Activated CD8-positive, alpha-beta memory T cell treated with anti-CD3 and anti-CD28 coated beads for 4 hours (primary cell): ENCODE measurements at regions not wholly inside any gene's neighbourhood (a gene's known extent, or its start where the extent isn't known, plus 50 kb on each side); places are given as distances from the start of the nearest gene placed in this dataset.
"Not testable (repeated sequence)": the region's sequence is repeated elsewhere in the genome, so short reads cannot be mapped to it uniquely, and the experiment has no call there.

ENCODE experiments used
- DNase-seq, 2 donors: peaks; one replicate each; pipeline ENCODE4 v3.0.0-alpha.2; 2020; ENCODE audit warnings: low read depth in 2 of 2

DNA sequence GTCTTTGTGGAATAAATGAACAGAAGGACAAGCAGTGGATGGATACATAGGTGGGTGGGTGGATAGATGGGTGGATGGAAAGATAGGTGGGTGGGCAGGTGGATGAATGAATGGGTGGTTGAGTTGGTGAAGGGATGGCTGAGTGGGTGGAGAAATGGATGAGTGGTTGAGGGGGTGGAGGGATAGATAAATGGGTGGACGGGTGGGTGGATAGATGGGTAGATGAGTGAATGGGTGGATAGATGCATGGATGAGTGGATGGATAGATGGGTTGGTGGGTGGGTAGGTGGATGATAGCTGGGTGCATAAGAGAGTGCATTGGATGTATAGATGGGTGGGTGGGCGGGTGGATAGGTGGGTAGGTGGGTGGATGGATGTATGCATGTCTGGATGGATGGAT is 63.5 kb downstream of the UNC93B1 start:
- not testable (repeated sequence) for DNase-seq

DNA sequence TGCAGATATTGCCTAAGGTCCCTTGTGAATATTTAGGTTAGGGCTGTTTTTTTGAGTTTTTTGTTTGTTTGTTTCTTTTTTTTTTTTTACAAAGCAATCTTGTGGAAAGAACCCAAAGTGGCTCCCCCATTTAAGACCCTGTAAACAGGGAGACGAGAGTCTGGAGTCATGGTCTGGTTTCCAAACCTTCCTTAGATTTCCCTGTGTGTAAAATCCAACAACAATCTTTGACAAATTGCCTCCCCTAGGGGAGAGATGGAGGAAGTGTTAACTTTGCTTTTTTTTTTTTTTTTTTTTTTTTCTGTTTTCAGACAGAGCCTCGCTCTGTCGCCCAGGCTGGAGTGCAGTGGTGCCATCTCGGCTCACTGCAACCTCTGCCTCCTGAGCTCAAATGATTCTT is 64.9 kb downstream of the UNC93B1 start:
- DNase-seq = not testable (repeated sequence)

DNA sequence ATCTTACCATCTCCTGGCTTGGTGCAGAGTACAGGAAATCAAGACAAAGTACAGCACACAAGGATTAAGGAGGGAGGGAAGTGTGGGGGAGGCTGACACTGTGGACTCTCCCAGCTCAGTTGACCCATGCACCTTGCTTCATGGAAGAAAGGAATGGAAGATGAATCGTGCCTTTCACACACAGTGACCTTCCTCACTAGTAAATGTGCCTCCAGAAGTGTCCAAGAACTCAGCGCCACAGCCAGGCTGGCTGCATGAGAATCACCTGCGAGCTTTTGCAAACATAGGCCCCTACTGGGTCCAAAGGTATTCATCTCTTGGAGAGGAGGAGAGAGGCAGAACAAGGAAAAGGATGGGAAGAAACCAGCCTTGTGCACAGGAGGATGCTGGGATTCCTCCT is 65.5 kb downstream of the UNC93B1 start:
- DNase-seq = not testable (repeated sequence)

DNA sequence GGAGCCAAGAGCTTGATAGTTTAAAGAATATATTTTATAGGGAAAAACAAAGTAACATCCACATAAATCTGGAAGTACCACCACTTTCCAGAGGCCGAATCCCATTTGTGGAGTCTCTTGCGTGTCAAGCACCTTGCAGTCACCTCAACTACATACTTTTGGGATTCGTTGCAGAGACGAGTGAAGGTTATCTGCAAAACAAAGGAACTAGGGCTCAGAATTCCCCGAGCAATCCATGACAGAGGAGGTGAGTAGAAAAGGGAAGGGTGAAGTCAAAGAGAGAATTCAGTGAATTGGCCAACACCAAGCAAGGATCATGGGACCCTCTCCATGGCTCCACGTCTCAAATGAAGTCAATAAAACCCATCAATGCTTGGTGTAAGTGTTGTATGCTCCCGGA is 80.3 kb downstream of the UNC93B1 start:
- not testable (repeated sequence) for DNase-seq

DNA sequence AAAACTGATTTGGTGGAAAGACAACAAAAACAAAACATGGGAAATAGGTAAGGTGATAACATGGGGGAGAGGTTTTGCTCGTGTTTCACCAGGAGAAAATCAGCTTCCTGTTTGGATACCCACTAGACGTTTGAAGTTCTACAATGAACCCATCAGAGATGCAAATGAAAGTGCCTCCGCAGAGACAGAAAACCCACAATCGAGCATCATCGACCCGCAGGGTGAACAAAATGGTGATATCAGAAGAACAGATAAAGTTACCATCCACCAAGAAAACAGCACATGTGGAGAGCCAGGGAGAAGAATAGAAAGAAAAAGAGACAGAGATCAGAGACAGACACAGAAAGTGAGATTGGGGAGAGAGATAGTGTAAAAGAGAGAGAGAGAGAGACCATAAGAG is 83.4 kb downstream of the UNC93B1 start:
- peak in 1 of 2 donors; percentile 7 for DNase-seq

DNA sequence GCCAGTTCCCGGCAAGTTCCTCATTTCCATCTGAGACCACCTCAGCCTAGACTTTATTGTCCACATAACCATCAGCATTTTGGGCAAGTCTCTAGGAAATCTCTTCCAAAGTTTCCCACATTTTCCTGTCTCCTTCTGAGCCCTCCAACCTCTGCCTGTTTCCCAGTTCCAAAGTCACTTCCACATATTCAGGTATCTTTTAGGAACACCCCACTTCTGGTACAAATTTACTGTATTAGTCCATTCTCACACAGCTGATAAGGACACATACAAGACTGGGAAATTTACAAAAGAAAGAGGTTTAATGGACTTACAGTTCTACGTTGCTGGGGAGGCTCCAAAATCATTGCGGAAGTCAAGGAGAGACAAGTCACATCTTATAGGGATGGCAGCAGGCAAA is 91.7 kb downstream of the UNC93B1 start:
- not testable (repeated sequence) for DNase-seq

DNA sequence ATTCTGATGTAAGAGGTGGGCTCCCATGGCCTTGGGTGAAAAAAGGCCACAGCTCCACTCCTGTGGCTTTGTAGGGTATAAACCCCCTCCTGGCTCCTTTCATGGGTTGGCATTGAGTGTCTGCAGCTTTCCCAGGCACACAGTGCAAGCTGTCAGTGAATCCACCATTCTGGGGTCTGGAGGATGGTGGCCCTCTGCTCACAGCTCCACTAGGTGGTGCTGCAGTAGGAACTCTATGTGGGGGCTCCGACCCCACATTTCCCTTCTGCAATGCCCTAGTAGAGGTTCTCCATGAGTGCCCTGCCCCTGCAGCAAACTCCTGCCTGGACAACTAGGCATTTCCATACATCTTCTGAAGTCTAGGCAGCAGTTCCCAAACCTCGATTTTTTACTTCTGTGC is 92.7 kb downstream of the UNC93B1 start:
- DNase-seq = not testable (repeated sequence)

DNA sequence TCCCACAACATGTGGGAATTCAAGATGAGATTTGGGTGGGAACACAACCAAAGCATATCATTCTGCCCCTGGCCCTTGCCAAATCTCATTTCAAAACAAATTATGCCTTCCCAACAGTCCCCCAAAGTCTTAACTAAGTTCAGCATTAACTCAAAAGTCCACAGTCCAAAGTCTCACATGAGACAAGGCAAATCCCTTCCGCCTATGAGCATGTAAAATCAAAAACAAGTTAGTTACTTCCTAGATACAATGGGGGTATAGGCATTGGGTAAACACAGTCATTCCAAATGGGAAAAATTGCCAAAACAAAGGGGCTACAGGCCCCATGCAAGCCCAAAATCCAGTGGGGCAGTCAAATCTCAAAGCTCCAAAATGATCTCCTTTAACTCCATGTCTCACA is 93.1 kb downstream of the UNC93B1 start:
- DNase-seq = not testable (repeated sequence)

DNA sequence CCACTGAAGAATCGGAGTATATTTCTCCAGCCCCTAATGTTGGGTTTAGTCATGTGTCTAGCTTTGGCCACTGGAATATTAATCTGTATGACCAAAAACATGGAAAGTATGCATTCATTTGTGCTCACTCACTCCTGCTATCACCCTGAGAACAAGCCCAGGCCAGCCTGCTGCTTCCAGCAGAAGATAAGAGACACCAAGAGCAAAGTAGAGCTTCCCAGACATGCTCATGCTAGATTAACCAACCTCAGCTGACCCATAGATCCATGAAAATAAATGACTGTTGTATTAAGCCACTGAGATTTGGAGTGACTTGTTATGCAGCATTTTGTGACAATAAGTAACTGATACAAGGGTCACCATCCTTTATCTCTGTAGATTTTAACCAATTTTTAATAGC is 96.9 kb downstream of the UNC93B1 start:
- not testable (repeated sequence) for DNase-seq

DNA sequence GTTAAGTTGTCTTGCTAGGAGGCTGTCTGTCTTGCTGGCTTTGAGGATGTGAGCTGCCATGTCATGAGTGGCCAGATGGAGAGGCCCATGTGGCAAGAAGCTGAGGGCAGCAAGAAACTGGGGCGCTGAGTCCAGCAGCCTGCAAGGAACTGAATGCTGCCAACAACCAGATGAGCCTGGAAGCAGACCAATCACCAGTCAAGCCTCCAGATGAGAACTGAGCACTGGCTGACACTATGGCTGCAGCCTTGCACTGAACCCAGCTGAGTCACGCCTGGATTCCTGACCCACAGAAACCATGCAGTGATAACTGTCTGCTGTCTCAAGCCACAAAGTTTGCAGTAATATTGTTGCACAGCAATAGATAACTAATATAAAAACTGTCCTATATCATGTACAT is 104.4 kb downstream of the UNC93B1 start:
- DNase-seq = not testable (repeated sequence)

DNA sequence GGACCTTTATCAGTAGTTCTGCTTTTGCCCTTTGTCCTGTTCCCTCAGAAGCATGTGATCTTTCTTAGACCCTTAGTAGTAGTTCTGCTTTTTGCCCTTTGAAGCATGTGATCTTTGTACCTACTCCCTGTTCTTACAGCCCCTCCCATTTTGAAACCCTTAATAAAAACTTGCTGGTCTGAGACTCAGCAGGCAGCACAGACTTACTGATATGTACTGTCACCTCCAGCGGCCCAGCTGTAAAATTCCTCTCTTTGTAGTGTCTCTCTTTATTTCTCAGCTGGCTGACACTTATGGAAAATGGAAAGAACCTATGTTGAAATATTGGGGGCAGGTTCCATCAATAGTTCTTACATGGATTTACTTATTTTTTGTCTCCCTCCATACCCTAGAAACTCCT is 110.4 kb downstream of the UNC93B1 start:
- not testable (repeated sequence) for DNase-seq

DNA sequence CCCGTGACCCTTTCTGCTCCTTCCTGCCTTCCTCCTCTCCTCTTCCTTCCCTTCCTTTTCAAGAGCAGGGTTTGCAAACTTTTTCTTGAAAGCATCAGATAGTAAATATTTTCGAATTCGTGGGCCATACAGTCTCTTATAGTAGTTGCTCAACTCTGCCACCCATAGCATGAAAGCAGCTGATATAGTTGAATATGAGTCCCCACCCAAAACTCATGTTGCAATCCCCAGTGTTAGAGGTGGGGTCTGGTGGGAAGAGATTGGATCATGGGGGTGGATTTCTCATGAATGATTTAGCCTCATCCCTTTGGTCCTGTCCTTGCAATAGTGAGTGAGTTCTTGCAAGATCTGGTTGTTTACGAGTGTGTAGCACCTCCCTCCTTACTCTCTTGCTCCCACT is 114.3 kb downstream of the UNC93B1 start:
- DNase-seq = not testable (repeated sequence)

DNA sequence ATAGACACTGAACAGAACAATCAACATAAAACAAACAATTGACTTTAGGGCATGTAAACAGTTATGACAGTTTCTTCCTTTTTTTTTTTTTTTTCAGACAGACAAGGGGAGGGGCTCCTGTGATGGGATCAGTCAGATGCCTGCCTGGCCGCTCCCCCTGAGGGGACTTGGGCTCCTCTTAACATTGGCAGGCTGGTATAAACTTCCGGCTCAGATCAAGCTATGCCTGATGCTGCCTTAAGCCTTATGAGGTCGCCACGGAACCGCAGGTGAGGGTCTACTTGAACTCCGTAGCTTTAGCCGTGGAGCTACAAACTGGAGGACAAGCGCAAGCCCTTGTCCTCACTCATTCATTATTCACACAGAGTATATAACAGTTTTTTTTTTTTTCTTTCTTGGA is 115.8 kb downstream of the UNC93B1 start:
- not testable (repeated sequence) for DNase-seq

DNA sequence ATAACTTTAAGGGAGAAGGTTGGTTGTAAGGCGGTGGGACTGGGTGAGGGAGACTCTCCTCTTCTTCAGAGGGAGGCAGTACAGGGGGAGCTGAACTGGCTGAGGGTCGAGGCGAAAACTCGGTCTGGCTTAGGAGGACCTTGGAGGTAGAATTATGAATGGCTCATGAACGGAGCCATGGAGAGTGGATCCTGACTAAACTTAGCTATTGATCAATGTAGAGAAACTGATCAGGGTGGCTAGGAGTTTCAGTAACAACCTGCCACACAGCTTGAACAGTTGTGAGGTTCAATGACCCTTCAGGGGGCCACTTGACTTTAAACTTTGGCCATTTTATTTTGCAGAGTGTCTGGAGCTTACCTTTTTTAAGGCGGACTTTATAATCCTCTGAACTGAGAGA is 117.2 kb downstream of the UNC93B1 start:
- DNase-seq = not testable (repeated sequence)

DNA sequence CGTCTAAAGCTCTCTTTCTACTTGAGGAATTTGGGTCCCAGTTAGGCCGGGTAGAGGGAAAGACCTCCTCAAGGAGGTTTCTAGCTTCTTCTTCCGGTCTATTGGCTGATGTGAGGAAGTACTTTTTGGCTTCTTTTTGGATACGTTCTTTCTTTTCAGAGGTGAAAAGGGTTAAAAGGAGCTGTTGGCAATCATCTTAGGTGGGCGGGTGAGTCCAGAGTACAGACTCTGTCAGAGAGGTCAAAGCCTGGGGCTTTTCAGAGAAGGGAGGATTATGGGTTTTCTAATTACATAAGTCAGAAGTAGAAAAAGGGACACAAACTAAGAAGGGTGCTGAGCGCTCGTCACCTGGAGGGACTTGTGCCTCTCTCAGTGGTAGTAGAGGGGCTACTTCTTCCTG is 117.7 kb downstream of the UNC93B1 start:
- DNase-seq = not testable (repeated sequence)

DNA sequence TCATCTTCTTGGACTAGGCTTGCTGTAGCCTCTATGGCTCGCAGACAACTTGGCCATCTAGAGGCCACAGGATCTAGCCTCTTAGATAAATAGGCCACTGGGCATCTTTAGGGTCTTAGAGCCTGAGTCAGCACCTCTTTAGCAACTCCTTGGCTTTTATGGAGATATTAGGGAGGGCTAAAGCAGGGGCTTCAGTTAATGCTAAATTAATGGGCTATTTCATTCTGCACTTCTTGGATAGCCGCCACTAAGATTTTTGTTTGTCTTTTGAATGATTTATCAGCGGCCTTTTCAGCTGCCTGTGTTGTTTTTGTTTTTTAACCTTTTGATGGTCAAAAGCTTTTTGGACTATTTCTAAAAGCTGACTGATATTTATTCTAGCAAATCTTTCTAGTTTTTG is 118.3 kb downstream of the UNC93B1 start:
- DNase-seq = not testable (repeated sequence)

DNA sequence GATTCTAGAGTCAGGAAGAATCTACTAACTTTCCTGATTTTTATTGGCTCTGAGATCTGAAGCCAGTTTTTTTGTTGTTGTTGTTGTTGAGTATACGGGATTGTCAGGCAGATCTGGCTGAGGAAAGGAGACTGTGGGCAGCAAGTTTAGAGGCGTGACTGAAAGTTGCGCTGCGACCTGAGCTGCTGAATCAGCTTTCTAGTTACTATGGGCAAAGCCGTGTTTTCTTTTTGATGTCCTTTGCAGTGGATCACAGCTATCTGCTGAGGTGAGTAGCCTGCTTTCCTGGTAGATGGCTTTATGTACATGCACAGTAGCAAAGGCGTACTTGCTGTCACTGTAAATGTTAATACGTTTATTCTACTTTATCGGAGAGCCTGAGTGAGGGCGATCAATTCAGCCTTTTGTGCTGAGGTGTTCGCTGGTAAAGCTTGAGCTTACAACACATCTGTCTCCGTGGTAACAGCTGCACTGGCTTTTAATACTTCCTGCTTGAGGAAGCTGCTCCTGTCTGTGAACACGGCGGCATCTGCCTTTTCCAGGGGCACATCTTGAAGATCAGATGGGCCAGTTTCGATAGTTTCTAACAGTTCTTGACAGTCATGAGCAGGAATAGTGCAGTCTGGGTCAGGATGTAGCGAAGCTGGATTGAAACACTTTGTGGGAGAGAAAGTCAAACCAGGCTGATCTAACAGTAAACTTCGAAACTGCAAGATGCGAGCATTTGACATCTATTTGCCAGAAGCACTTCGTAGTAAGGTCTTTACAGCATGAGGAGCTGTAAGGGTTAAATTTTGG is 118.9 kb downstream of the UNC93B1 start:
- DNase-seq = not testable (repeated sequence)

DNA sequence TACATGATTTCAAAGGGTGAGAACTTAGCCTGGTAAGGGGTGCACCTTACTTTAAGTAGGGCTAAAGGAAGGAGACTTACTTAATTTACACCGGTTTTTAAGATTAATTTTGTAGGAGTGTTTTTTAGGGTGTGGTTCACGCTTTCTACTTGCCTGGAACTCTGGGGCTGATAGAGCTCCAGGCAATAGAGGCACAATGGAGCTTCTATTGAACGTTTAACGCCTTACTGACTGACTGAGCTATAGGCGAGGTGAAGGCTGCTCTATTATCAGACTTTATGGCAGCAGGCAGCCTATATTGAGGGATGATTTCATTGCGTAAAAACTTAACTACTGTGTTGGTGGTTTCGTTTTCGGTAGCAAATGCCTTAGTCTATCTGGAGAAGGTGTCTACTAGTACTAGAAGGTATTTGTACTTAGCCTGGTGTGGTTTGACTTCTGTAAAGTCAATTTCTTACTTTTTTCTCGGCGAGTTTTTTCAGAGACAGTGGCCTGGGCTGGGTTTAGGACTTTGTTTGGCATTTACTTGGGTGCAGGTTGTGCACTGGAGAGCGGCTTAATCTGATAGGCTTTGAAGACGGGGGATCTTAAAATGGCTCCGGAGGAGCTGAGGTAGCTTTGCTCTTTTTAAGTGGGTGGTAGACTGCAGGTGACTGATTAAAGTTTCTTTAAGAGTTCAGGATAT is 119.7 kb downstream of the UNC93B1 start:
- not testable (repeated sequence) for DNase-seq

DNA sequence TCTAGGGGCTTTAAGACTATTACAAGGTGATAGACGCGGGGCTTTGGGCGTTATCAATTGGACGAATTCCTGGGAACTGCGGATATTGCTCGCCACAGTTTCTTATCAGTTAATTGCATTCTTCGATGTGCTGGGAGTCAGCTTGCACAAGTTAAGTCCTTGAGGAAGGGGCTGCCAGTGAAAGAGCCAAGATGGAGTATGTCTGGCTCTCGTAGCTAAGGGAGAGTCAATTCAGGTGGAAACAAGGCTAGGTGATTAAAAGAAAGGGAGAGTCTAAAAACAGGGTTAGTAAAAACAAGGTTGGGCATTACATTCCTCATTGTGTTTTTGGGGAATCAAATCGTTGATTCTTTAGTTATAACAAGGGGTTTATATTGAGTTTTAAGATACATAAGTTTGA is 121.6 kb downstream of the UNC93B1 start:
- not testable (repeated sequence) for DNase-seq

DNA sequence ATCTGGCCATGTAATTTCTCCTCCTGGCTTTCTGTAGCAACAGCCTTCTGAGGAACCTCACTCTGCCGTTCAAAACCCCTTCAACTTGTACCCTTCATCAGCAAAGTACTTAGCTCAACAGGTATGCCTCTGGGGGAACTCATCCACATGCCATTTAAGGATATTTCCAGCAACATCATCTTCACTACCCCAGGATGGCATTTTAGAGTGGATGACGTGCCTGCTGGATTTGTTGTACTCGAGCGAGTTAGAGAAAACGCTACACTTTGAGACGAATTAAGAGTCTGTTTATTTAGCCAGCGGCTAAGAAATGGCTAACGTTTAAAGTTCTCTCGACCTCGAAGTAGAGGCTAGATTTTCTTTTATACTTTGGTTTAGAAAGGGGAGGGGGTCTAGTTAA is 122.1 kb downstream of the UNC93B1 start:
- DNase-seq = not testable (repeated sequence)

DNA sequence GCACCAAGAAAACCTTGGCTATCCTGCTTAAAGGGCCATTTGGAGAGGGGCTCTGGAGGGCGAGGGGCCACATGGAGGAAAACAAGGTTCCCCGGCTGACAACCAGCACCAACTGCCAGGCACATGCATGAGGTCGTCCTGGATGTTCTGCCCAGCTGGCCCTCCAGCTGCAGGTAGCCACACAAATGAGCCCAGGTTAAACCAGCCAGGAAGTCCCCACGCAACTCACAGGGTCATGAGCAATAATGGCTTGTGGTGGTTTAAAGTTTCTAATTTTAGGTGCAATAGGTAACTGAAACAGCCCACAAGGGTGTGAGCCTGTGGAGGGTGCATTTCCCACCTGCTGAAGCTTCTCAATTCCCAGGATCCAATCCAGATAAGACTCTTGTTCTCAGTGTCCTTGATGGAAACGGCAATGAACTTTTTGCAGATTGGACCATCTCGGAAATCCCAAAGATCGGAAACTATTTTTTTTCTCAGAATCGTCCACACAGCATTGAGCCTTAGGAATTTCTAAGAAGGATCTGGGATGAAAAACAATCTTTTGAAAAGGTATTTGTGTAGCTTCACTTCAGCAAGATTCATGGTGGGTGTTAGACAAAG is 123.2 kb downstream of the UNC93B1 start:
- DNase-seq = not testable (repeated sequence)

DNA sequence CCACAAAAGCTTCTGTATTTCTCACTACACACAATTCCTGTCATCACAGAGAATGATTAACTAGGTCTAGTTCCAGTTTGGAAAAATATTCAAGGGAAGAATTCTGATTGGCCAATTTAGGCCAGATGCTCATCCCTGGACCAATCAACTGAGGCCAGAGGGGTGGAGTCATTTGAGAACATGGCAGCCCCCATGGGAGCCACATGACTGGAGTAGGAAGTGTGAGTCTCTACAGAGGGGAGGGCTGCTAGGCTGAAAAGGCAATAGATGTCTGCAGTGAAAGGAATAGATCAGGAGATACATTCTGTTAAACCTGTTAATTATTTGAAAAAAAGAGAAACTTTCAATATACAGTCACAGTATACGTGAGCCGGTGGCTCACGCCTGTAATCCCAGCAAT is 125.2 kb downstream of the UNC93B1 start:
- not testable (repeated sequence) for DNase-seq

DNA sequence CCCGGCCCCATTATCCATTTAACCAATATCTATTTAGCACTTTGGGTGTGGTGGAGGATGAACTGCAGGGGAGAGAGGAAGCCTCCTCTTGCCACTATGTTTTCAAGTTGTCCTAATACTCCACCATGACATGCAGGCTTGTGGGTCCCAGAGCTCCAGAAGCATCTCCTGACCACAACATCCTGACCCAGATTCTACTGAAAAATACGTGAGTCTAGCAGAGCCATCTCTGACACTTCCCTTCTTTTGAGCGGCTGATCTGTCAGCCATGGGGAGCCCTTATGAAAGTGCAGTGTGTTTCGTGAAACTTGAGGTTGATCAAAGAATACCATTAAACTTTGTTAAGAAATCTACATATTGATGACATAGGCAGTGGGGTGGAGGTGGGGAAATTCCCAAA is 126.6 kb downstream of the UNC93B1 start:
- DNase-seq = not testable (repeated sequence)
